ENCODE measurements at regions not wholly inside any gene's neighbourhood (a gene's known extent, or its start where the extent isn't known, plus 50 kb on each side); places are given as distances from the start of the nearest gene placed in this dataset.

DNA sequence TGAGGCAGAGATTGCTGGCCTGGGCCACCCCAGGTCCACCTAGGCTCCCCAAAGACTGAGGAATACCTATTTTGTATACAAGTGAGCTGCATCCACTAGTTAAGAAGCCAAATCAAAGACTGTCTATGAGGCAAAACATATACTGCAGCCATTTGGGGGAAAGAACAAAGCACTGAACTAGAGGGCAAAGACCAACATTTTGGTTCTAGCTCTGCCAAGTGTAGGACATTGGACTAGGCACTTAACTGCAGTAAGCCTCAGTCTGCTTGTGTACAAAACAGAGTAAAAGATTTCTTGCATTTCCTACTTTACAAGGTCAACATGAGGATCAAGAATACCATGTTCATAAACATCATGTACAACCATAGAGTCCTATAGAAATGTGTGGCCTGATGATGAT, 94.8 kb upstream of the CYP1B1 start:
- TF ChIP-seq POLR2AphosphoS5 (IDR thresholded peaks at IDR 0.05; ENCODE audit: low read depth, low read length) (no peak), SIN3A (IDR thresholded peaks at IDR 0.05; ENCODE audit: borderline replicate concordance, insufficient read depth, low read length) (no peak), REST (IDR thresholded peaks at IDR 0.05; ENCODE audit: insufficient read depth in 1 of 2, low read depth in 2 of 2, low read length in 2 of 2) (no peak), TAF1 (IDR thresholded peaks at IDR 0.05; ENCODE audit: borderline replicate concordance, insufficient read depth, low read length) (no peak), FOXP2 (optimal IDR thresholded peaks at IDR 0.05; ENCODE audit: borderline replicate concordance, extremely low read depth, extremely low read length, insufficient read depth) (no peak)

Measured in PFSK-1 (cell line).